CD14-positive monocyte (primary cell): ENCODE measurements at regions not wholly inside any gene's neighbourhood (a gene's known extent, or its start where the extent isn't known, plus 50 kb on each side); places are given as distances from the start of the nearest gene placed in this dataset.

Experiments
- DNase-seq, 3 donors: peaks; one replicate each; pipeline ENCODE4 v3.0.0-alpha.2; 2011 to 2022
- H2AFZ ChIP-seq: 2 replicates; pipeline ENCODE4 v1.6.0; 2012; ENCODE audit warnings: mild to moderate bottlenecking, low read depth, low read length, inconsistent platforms; ENCODE audit not compliant: insufficient read depth, poor library complexity, severe bottlenecking
- H3K27ac ChIP-seq, 2 donors: 1 replicate in 1 of 2; 2 replicates in 1 of 2; pipeline ENCODE4 v1.5.1; 2012 to 2013; ENCODE audit warnings: low read length in 2 of 2, control low read depth in 1 of 2, inconsistent platforms in 1 of 2, low read depth in 1 of 2, mild to moderate bottlenecking in 1 of 2
- H3K27me3 ChIP-seq, 2 donors: one replicate each; pipeline versions ENCODE4 v1.6.0 to v1.6.1; 2011 to 2013; ENCODE audit warnings: low read length in 2 of 2; ENCODE audit not compliant: control insufficient read depth in 2 of 2, insufficient read depth in 2 of 2
- H3K36me3 ChIP-seq, 2 donors: replicated peaks in 1 of 2; 1 replicate in 1 of 2; 2 replicates in 1 of 2; pipeline versions ENCODE4 v1.5.1 to v1.6.1; 2012 to 2013; ENCODE audit warnings: low read length in 2 of 2, control low read depth in 1 of 2, inconsistent platforms in 1 of 2, mild to moderate bottlenecking in 1 of 2; ENCODE audit not compliant: insufficient read depth in 2 of 2, control insufficient read depth in 1 of 2
- H3K4me1 ChIP-seq, 2 donors: 1 replicate in 1 of 2; 2 replicates in 1 of 2; pipeline versions ENCODE4 v1.5.1 to v1.6.1; 2012 to 2013; ENCODE audit warnings: low read length in 2 of 2, control low read depth in 1 of 2, inconsistent platforms in 1 of 2, mild to moderate bottlenecking in 1 of 2, moderate library complexity in 1 of 2; ENCODE audit not compliant: insufficient read depth in 2 of 2, control insufficient read depth in 1 of 2
- H3K4me2 ChIP-seq: replicated peaks from 2 replicates; pipeline ENCODE3; 2012; ENCODE audit warnings: low read length, moderate library complexity, mild to moderate bottlenecking; ENCODE audit not compliant: poor library complexity, severe bottlenecking; ENCODE audit errors: extremely low read depth
- H3K4me3 ChIP-seq, 3 experiments: fragments of 200-600 bp in 1 of 3; sonication (generic) in 1 of 3; replicated peaks in 1 of 3; 1 replicate in 2 of 3; 2 replicates in 1 of 3; pipeline ENCODE4 v1.5.1; 2011 to 2013; ENCODE audit warnings: low read length in 3 of 3, mild to moderate bottlenecking in 3 of 3, control low read depth in 2 of 3, low read depth in 2 of 3, inconsistent platforms in 1 of 3, moderate library complexity in 1 of 3
- H3K79me2 ChIP-seq: 2 replicates; pipeline ENCODE4 v1.6.0; 2012; ENCODE audit warnings: mild to moderate bottlenecking, control low read depth, inconsistent platforms, low read length, moderate library complexity; ENCODE audit not compliant: insufficient read depth
- H3K9ac ChIP-seq: 2 replicates; pipeline ENCODE4 v1.6.0; 2017; ENCODE audit warnings: low read length, mild to moderate bottlenecking; ENCODE audit not compliant: insufficient read depth, poor library complexity, severe bottlenecking
- H3K9me3 ChIP-seq, 2 donors: replicated peaks in 1 of 2; 1 replicate in 1 of 2; 2 replicates in 1 of 2; pipeline versions ENCODE4 v1.5.1 to v1.6.1; 2012 to 2013; ENCODE audit warnings: low read length in 2 of 2, control low read depth in 1 of 2; ENCODE audit not compliant: control insufficient read depth in 1 of 2, insufficient read depth in 1 of 2
- H4K20me1 ChIP-seq: 2 replicates; pipeline ENCODE4 v1.6.0; 2012; ENCODE audit warnings: mild to moderate bottlenecking, low read length, control low read depth, moderate library complexity; ENCODE audit not compliant: insufficient read depth
- H3K27ac Mint-ChIP-seq, 7 donors: one replicate each; pipeline ENCODE4 v1.8.0; 2020; ENCODE audit warnings: mild to moderate bottlenecking in 7 of 7, mixed read lengths in 7 of 7, moderate library complexity in 6 of 7, inconsistent platforms in 2 of 7
- H3K27me3 Mint-ChIP-seq, 3 donors: one replicate each; pipeline ENCODE4 v1.8.0; 2021 to 2022; ENCODE audit warnings: low read depth in 3 of 3, mild to moderate bottlenecking in 3 of 3, mixed read lengths in 3 of 3, moderate library complexity in 3 of 3, inconsistent platforms in 1 of 3
- H3K36me3 Mint-ChIP-seq, 2 donors: one replicate each; pipeline ENCODE4 v1.8.0; 2020; ENCODE audit warnings: mixed read lengths in 2 of 2, inconsistent platforms in 1 of 2, mild to moderate bottlenecking in 1 of 2
- H3K4me1 Mint-ChIP-seq: one replicate; pipeline ENCODE4 v1.8.0; 2020; ENCODE audit warnings: mild to moderate bottlenecking, mixed read lengths
- H3K4me3 Mint-ChIP-seq, 2 donors: one replicate each; pipeline ENCODE4 v1.8.0; 2020; ENCODE audit warnings: mild to moderate bottlenecking in 2 of 2, mixed read lengths in 2 of 2, moderate library complexity in 1 of 2
- H3K9me3 Mint-ChIP-seq, 7 donors: one replicate each; pipeline ENCODE4 v1.8.0; 2020 to 2022; ENCODE audit warnings: mixed read lengths in 7 of 7, mild to moderate bottlenecking in 6 of 7, moderate library complexity in 6 of 7, inconsistent platforms in 2 of 7
- WGBS: methylation state at CpG from one replicate; pipeline ENCODE4 v1.1.5; 2013; ENCODE audit warnings: missing lambda C conversion rate; ENCODE audit not compliant: insufficient coverage; 5-methylcytosine and 5-hydroxymethylcytosine counted together
- intact Hi-C, 2 donors: fragments of 100-400 bp; cut with micrococcal nuclease; formaldehyde crosslinking; loops; one replicate each; pipeline versions ENCODE4 v1.15.0 to v1.15.1; 2023
- TF ChIP-seq, protein P1 (sequence below): fragments of 200-600 bp; IDR thresholded peaks from one replicate; pipeline ENCODE4 v1.8.0; 2022; ENCODE audit warnings: antibody characterized with exemption, mild to moderate bottlenecking

GRCh38 chr11:31912808-31913207, 101.7 kb upstream of the PAX6 start:
- Histone ChIP-seq H3K4me2 (no peak overlapping the region), H4K20me1 (no peaks in the 10 kb centered on the region), H3K4me1 (no peaks in the 10 kb centered on the region), H3K27ac (no peak overlapping the region), H3K4me3 (no peak overlapping the region), H3K9me3 (no peaks in the 10 kb centered on the region), H2AFZ (no peak overlapping the region), H3K27me3 (no peaks in the 10 kb centered on the region), H3K79me2 (no peaks in the 10 kb centered on the region), H3K36me3 (no peaks in the 10 kb centered on the region), H3K9ac (no peak overlapping the region)
- H3K4me3 Mint-ChIP-seq: no peak overlapping the region
- H3K4me1 Mint-ChIP-seq: no peaks in the 10 kb centered on the region
- H3K27me3 Mint-ChIP-seq: peaks cover 0 to 3% (median 0%) of the 10 kb centered on the region in 3 donors
- H3K36me3 Mint-ChIP-seq: no peaks in the 10 kb centered on the region
- DNase-seq: no peak
- intact Hi-C loops: no loop called here
- TF ChIP-seq, protein P1, sequence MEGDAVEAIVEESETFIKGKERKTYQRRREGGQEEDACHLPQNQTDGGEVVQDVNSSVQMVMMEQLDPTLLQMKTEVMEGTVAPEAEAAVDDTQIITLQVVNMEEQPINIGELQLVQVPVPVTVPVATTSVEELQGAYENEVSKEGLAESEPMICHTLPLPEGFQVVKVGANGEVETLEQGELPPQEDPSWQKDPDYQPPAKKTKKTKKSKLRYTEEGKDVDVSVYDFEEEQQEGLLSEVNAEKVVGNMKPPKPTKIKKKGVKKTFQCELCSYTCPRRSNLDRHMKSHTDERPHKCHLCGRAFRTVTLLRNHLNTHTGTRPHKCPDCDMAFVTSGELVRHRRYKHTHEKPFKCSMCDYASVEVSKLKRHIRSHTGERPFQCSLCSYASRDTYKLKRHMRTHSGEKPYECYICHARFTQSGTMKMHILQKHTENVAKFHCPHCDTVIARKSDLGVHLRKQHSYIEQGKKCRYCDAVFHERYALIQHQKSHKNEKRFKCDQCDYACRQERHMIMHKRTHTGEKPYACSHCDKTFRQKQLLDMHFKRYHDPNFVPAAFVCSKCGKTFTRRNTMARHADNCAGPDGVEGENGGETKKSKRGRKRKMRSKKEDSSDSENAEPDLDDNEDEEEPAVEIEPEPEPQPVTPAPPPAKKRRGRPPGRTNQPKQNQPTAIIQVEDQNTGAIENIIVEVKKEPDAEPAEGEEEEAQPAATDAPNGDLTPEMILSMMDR: no peak
- H3K27ac Mint-ChIP-seq: no peak overlapping the region
- H3K9me3 Mint-ChIP-seq: peaks cover 0 to 5% (median 0%) of the 10 kb centered on the region in 7 donors
- no CpG with 5 or more reads among the region's 1 CpG for WGBS

- H3K4me1 ChIP-seq: no peaks in the 10 kb centered on the region
- TF ChIP-seq, protein P1: no peak
- no peak overlapping the region for H3K27ac ChIP-seq
- H3K4me3 ChIP-seq: no peak overlapping the region
- no peak overlapping the region for H3K9ac ChIP-seq
- Mint-ChIP-seq H3K36me3 (no peaks in the 10 kb centered on the region), H3K27ac (no peak overlapping the region), H3K27me3 (peaks cover 0 to 3% (median 0%) of the 10 kb centered on the region in 3 donors), H3K9me3 (peaks cover 0 to 11% (median 4%) of the 10 kb centered on the region in 7 donors), H3K4me1 (no peaks in the 10 kb centered on the region), H3K4me3 (no peak overlapping the region)
- peaks cover 0 to 2% of the 10 kb centered on the region in 2 donors for H3K9me3 ChIP-seq
- intact Hi-C loops: no loop called here
- H2AFZ ChIP-seq: no peak overlapping the region
- no peaks in the 10 kb centered on the region for H4K20me1 ChIP-seq
- DNase-seq: no peak
- no peaks in the 10 kb centered on the region for H3K79me2 ChIP-seq
- no CpG with 5 or more reads among the region's 1 CpG for WGBS
- no peaks in the 10 kb centered on the region for H3K36me3 ChIP-seq
- no peaks in the 10 kb centered on the region for H3K27me3 ChIP-seq
- no peak overlapping the region for H3K4me2 ChIP-seq
These were observed 99.9 kb upstream of the PAX6 start for GRCh38 chr11:31910950-31911576.
